Naive B cell (primary cell): ENCODE measurements at regions not wholly inside any gene's neighbourhood (a gene's known extent, or its start where the extent isn't known, plus 50 kb on each side); places are given as distances from the start of the nearest gene placed in this dataset.
"Not testable (repeated sequence)": the region's sequence is repeated elsewhere in the genome, so short reads cannot be mapped to it uniquely, and the experiment has no call there.

Source experiments
- ATAC-seq, 2 donors: fragments of 150-1000 bp; cut with Tn5 transposase; 2 replicates each; pipeline ENCODE4 v1.10.0; 2021; ENCODE audit warnings: low read depth in 2 of 2, mild to moderate bottlenecking in 2 of 2, moderate library complexity in 2 of 2
- DNase-seq: peaks from one replicate; pipeline ENCODE4 v3.0.0; 2022
- H3K27ac Mint-ChIP-seq, 6 donors: one replicate each; pipeline ENCODE4 v1.8.0; 2020 to 2022; ENCODE audit warnings: mild to moderate bottlenecking in 6 of 6, mixed read lengths in 6 of 6, moderate library complexity in 5 of 6, inconsistent platforms in 2 of 6
- H3K27me3 Mint-ChIP-seq, 3 donors: one replicate each; pipeline ENCODE4 v1.8.0; 2021 to 2022; ENCODE audit warnings: mixed read lengths in 3 of 3, mild to moderate bottlenecking in 1 of 3
- H3K36me3 Mint-ChIP-seq, 2 donors: one replicate each; pipeline ENCODE4 v1.8.0; 2020 to 2022; ENCODE audit warnings: mixed read lengths in 2 of 2, inconsistent platforms in 1 of 2, mild to moderate bottlenecking in 1 of 2
- H3K4me1 Mint-ChIP-seq, 3 donors: one replicate each; pipeline ENCODE4 v1.8.0; 2020 to 2022; ENCODE audit warnings: mixed read lengths in 3 of 3, inconsistent platforms in 1 of 3, mild to moderate bottlenecking in 1 of 3, moderate library complexity in 1 of 3
- H3K4me3 Mint-ChIP-seq, 8 donors: one replicate each; pipeline ENCODE4 v1.8.0; 2020 to 2022; ENCODE audit warnings: mild to moderate bottlenecking in 8 of 8, mixed read lengths in 8 of 8, moderate library complexity in 8 of 8, inconsistent platforms in 2 of 8
- H3K9me3 Mint-ChIP-seq, 7 donors: one replicate each; pipeline ENCODE4 v1.8.0; 2020 to 2022; ENCODE audit warnings: mixed read lengths in 7 of 7, mild to moderate bottlenecking in 5 of 7, inconsistent platforms in 2 of 7, moderate library complexity in 1 of 7

DNA sequence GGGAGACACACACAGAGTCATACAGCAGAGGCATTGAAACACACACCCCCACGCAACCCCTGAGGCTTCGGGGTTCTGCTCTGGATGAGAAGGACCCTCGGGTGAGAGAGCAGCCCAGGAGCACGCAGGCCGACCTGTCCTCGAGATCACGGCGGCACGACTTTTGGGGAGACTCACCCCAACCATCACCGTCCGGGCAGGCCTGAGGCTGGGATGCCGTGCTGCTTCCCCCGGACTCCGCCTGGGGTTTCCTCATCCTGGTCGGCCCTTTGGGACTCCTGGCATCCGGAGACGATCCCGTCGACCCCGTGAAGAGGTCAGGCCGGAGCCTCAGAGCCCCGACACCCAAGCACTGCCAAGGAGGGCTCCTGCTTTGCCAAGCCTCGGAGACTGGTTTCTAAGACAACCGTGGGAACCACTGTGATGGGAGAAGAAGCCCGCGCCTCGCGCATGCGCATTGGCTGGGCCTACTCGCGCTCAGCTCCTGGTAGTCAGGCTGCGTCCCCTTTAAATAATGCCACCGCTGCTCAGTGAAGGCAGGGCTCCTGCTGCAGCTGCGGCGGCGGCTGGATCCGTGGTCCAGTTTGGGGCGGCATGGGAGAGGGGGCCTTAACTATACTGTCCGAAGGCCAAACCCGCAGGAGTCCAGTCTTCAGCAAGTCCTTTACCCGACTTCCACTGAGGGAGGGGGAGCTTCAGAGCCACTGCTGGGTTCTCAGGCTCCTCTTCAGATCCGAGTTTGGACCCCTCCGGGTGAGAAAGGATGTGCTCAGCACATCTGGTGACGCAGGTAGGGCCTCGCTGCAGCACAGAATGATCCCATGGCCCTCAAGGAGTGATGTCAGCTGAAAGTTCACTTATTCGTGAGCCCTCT is 171.4 kb upstream of the ZNF337 start:
- Mint-ChIP-seq H3K27ac (no peak overlapping the region), H3K27me3 (peaks cover 37 to 72% (median 64%) of the 10 kb centered on the region in 3 donors), H3K36me3 (peaks cover 0 to 8% of the 10 kb centered on the region in 2 donors), H3K9me3 (peaks cover 0 to 8% (median 1%) of the 10 kb centered on the region in 7 donors), H3K4me3 (peak overlapping the region in 5 of 8 donors; percentile 1 to 86 (median 67)), H3K4me1 (peaks cover 13 to 39% (median 19%) of the 10 kb centered on the region in 3 donors)
- DNase-seq = peak; percentile 59
- ATAC-seq = peak in 1 of 2 donors; percentile 61

DNA sequence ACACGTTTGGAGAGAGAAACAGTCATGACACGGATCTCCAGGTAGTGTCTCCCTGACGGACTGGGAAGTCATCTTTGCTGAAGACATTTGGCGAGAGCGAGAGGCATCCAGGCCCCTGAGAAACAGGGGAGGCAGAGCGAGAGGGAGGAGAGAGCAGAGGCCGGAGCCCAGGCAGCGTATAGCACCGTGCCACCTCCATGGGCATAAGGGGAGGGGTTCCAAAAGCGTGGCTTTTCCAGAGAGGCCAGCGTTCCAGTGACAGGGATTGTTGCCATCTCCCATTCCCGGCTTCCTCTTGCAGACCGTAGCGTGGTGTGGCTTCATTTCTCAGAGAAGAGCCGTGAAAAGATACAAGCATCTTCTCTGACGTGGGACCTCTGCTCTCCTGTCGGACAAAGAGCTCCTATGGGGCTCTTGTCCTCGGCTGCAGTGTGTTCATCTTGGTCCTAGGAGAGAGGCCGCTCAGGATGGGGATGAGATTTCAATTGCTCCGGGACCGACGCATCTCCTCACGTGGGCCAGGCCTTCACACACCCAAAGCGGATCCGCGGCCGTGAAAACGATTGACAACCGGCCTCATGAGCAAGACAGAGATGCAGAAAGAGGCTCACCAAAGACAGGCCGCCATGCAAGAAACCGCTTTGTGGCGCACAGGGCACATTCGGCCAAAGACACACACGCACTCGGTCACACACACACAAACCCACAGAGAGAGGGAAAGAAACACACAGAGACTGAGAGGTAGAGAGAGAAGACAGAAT is 170.5 kb upstream of the ZNF337 start:
- not testable (repeated sequence) for ATAC-seq, H3K9me3 Mint-ChIP-seq, DNase-seq
- H3K27ac Mint-ChIP-seq = peak overlapping the region in 1 of 6 donors; percentile 16
- H3K36me3 Mint-ChIP-seq = peaks cover 0 to 15% of the 10 kb centered on the region in 2 donors
- peaks cover 21 to 47% (median 26%) of the 10 kb centered on the region in 3 donors for H3K4me1 Mint-ChIP-seq
- H3K27me3 Mint-ChIP-seq = peaks cover 40 to 76% (median 72%) of the 10 kb centered on the region in 3 donors
- H3K4me3 Mint-ChIP-seq = peak overlapping the region in 5 of 8 donors; percentile 1 to 86 (median 67)

DNA sequence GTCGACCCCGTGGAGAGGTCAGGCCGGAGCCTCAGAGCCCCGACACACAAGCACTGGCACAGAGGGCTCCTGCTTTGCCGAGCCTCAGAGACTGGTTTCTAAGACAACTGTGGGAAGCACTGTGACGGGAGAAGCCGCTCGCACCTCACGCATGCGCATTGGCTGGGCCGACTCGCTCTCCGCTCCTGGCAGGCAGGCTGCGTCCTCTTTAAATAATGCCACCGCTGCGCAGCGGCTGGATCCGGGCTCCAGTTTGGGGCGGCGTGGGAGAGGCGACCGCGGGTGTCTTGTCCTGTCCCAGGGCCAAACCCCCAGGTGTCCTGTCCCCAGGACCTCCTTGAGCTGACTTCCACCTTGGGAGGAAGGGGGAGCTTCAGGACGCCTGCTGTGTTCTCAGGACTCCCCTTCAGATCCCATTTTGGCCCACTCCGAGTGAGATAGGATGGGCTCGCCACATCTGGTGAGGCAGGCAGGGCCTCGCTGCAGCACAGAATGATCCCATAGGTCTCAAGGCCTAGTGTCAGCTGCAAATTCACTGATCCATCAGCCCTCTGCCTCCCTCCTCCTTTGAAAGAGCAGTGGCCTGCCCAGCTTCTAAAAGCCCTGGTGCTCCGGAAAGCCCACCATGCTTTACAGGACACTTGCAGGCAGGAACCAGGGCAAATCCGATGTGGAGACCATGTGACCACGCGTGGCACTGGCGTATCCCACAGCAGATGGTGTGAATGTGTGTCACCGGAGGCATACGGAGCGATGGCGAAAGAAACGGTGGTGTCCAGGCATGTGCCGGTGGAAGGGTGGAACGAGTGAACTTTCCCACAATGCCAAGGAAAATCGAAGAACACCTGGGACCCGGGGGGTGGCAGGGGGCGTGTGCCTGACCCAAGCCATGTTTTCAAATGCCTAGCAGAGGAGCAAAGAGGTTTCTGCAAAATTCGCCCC is 169.3 kb upstream of the ZNF337 start:
- Mint-ChIP-seq H3K36me3 (peaks cover 0 to 18% of the 10 kb centered on the region in 2 donors), H3K27me3 (peaks cover 44 to 88% (median 81%) of the 10 kb centered on the region in 3 donors), H3K9me3 (peaks cover 0 to 8% (median 1%) of the 10 kb centered on the region in 7 donors), H3K4me3 (peak overlapping the region in 7 of 8 donors; percentile 33 to 87 (median 54)), H3K4me1 (peaks cover 33 to 58% (median 33%) of the 10 kb centered on the region in 3 donors), H3K27ac (peak overlapping the region in 2 of 6 donors; percentile 5 to 21)
- DNase-seq = peak; percentile 50
- ATAC-seq = peak in 1 of 2 donors; percentile 39

DNA sequence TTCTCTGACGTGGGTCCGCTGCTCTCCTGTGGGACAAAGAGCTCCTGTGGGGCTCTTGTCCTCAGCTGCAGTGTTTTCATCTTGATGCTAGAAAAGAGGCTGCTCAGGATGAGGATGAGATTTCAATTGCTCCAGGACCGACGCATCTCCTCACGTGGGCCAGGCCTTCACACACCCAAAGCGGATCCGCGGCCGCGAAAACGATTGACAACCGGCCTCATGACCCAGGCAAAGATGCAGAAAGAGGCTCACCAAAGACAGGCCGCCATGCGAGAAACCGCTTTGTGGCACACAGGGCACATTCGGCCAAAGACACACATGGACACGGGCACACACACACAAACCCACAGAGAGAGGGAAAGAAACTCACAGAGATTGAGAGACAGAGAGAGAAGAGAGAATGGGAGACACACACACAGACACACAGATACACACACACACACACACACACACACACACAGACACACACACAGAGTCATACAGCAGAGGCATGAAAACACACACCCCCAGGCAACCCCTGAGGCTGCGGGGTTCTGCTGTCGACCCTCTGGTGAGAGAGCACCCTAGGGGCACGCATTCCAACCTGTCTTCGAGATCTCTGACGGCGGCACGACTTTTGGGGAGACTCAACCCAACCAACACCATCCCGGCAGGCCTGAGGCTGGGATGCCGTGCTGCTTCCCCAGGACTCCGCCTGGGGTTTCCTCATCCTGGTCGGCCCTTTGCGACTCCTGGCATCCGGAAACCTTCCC is 168.5 kb upstream of the ZNF337 start:
- DNase-seq, H3K9me3 Mint-ChIP-seq, ATAC-seq: not testable (repeated sequence)
- Mint-ChIP-seq H3K27me3 (peaks cover 48 to 95% (median 87%) of the 10 kb centered on the region in 3 donors), H3K27ac (peak overlapping the region in 2 of 6 donors; percentile 5 to 21), H3K4me3 (peak overlapping the region in 7 of 8 donors; percentile 33 to 87 (median 54)), H3K36me3 (peaks cover 0 to 23% of the 10 kb centered on the region in 2 donors), H3K4me1 (peaks cover 37 to 67% (median 42%) of the 10 kb centered on the region in 3 donors)

DNA sequence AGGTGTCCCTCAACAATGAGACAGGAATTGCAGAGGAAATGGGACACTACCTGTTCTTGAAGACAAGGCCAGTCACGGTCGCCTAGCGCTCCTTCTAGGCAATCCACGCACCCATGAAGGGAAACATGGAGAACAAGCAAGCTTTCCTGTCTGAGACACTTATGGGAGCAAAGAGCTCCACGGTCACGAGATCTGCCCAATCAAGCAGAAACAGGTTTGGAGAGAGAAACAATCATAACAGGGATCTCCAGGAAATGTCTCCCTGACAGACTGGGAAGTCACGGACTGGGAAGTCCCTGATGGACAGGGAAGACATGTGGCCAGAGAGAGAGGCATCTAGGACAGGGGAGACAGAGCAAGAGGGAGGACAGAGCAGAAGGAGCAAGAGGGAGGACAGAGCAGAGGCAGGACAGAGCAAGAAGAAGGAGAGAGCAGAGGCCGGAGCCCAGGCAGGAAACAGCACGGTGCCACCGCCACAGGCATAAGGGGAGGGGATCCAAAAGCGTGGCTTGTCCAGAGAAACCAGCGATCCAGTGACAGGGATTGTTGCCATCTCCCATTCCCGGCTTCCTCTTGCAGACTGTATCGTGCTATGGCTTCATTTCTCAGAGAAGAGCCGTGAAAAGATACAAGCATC is 167.8 kb upstream of the ZNF337 start:
- H3K4me3 Mint-ChIP-seq = peak overlapping the region in 7 of 8 donors; percentile 34 to 87 (median 62)
- H3K27ac Mint-ChIP-seq = peak overlapping the region in 1 of 6 donors; percentile 32
- H3K36me3 Mint-ChIP-seq = peaks cover 0 to 25% of the 10 kb centered on the region in 2 donors
- ATAC-seq (no peak), DNase-seq (no peak)
- peaks cover 38 to 73% (median 49%) of the 10 kb centered on the region in 3 donors for H3K4me1 Mint-ChIP-seq
- peaks cover 48 to 96% (median 85%) of the 10 kb centered on the region in 3 donors for H3K27me3 Mint-ChIP-seq
- H3K9me3 Mint-ChIP-seq = peaks cover 0 to 9% (median 1%) of the 10 kb centered on the region in 7 donors

DNA sequence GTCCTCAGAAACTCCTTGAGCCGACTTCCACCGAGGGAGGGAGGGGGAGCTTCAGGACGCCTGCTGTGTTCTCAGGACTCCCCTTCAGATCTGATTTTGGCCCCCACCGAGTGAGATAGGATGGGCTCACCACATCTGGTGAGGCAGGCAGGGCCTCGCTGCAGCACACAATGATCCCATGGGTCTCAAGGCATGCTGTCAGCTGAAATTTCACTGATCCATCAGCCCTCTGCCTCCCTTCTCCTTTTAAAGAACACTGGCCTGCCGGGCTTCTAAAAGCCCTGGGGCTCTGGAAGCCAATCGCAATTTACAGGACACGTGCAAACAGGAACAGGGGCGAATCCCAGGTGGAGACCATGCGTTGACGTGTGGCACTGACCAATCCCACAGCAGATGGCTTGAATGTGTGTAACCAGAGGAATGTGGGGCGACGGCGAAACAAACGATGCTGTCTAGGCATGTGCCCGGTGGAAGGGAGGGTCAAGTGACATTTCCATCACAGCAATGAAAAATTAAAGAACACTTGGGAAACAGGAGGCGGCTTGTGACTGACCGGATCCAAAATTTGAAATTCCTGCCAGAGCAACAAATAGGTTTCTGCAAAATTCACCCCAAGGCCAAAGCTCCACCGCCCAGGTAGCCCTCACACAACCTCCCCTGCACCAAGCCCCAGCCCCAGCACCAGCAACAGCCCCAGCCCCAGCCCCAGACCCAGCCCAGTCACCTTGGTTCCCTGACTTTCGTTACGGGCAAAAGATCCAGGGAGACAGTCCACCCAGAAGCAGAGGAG is 167.1 kb upstream of the ZNF337 start:
- peaks cover 0 to 13% (median 1%) of the 10 kb centered on the region in 7 donors for H3K9me3 Mint-ChIP-seq
- no peak overlapping the region for H3K27ac Mint-ChIP-seq
- ATAC-seq (no peak), DNase-seq (no peak)
- H3K36me3 Mint-ChIP-seq = peaks cover 0 to 32% of the 10 kb centered on the region in 2 donors
- peaks cover 54 to 96% (median 85%) of the 10 kb centered on the region in 3 donors for H3K27me3 Mint-ChIP-seq
- peak overlapping the region in 7 of 8 donors; percentile 63 to 89 (median 78) for H3K4me3 Mint-ChIP-seq
- peaks cover 44 to 78% (median 54%) of the 10 kb centered on the region in 3 donors for H3K4me1 Mint-ChIP-seq

DNA sequence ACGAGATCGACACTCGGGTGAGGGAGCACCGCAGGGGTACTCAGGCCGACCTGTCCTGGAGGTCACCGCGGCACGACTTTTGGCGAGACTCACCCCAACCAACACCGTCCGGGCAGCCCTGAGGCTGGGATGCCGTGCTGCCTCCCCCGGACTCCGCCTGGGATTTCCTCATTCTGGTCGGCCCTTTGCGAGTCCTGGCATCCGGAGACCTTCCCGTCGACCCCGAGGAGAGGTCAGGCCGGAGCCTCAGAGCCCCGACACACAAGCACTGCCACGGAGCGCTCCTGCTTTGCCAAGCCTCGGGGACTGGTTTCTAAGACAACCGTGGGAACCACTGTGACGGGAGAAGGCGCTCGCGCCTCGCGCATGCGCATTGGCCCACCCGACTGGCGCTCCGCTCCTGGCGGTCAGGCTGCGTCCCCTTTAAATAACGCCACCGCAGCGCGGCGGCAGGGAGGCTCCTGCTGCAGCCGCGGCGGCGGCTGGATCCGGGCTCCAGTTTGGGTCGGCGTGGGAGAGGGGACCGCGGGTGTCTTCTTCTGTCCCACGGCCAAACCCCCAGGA is 166.4 kb upstream of the ZNF337 start:
- H3K27ac Mint-ChIP-seq = peak overlapping the region in 4 of 6 donors; percentile 3 to 79 (median 52)
- DNase-seq = peak; percentile 75
- H3K36me3 Mint-ChIP-seq = peaks cover 0 to 33% of the 10 kb centered on the region in 2 donors
- H3K4me1 Mint-ChIP-seq = peaks cover 47 to 79% (median 54%) of the 10 kb centered on the region in 3 donors
- H3K4me3 Mint-ChIP-seq = peak overlapping the region; percentile 24 to 89 (median 78)
- H3K9me3 Mint-ChIP-seq = peaks cover 0 to 13% (median 1%) of the 10 kb centered on the region in 7 donors
- peaks cover 58 to 98% (median 89%) of the 10 kb centered on the region in 3 donors for H3K27me3 Mint-ChIP-seq
- ATAC-seq = not testable (repeated sequence)

DNA sequence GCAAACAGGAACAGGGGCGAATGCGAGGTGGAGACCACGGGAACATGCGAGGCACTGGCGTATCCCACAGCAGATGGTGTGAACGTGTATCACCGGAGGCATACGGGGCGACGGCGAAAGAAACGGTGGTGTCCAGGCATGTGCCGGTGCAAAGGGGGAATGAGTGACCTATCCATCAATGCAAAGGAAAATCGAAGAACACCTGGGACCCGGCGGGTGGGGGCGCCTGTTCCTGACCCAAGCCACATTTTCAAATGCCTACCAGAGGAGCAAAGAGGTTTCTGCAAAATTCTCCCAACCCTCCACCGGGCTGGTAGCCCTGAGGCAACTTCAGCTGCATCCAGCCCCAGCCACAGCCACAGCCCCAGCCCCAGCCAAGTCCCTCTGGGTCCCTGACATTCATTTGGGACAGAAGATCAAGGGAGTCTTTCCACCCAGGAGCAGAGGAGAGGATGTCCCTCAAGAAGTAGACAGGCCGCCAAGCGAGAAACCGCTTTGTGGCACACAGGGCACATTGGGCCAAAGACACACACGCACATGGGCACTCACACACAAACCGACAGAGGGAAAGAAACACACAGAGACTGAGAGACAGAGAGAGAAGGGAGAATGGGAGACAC is 164.0 kb upstream of the ZNF337 start:
- Mint-ChIP-seq H3K9me3 (peaks cover 0 to 16% (median 1%) of the 10 kb centered on the region in 7 donors), H3K36me3 (peaks cover 0 to 41% of the 10 kb centered on the region in 2 donors), H3K4me3 (peak overlapping the region in 7 of 8 donors; percentile 0 to 89 (median 78)), H3K27ac (peak overlapping the region in 1 of 6 donors; percentile 74), H3K4me1 (peaks cover 48 to 79% (median 57%) of the 10 kb centered on the region in 3 donors), H3K27me3 (peaks cover 55 to 100% (median 89%) of the 10 kb centered on the region in 3 donors)
- ATAC-seq (no peak), DNase-seq (no peak)

DNA sequence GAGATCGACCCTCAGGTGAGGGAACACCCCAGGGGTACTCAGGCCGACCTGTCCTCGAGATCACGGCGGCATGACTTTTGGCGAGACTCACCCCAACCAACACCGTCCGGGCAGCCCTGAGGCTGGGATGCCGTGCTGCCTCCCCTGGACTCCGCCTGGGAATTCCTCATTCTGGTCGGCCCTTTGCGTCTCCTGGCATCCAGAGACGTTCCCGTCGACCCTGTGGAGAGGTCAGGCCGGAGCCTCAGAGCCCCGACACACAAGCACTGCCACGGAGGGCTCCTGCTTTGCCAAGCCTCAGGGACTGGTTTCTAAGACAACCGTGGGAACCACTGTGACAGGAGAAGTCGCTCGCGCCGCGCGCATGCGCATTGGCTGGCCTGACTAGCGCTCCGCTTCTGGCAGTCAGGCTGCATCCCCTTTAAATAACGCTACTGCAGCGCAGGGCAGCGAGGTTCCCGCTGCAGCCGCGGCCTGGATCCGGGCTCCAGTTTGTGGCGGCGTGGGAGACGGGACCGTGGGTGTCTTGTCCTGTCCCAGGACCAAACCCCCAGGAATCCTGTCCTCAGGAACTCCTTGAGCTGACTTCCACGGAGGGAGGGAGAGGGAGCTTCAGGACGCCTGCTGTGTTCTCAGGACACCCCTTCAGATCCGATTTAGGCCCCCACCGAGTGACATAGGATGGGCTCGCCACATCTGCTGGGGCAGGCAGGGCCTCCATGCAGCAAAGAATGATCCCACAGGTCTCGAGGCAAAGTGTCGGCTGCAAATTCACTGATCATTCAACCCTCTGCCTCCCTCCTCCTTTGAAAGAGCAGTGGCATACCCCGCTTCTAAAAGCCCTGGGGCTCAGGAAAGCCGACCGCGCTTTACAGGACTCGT is 163.2 kb upstream of the ZNF337 start:
- ATAC-seq (peak; percentile 32 to 47), DNase-seq (peak; percentile 75)
- peaks cover 41 to 71% (median 49%) of the 10 kb centered on the region in 3 donors for H3K4me1 Mint-ChIP-seq
- peaks cover 55 to 100% (median 86%) of the 10 kb centered on the region in 3 donors for H3K27me3 Mint-ChIP-seq
- H3K36me3 Mint-ChIP-seq = peaks cover 0 to 41% of the 10 kb centered on the region in 2 donors
- peak overlapping the region in 2 of 6 donors; percentile 38 to 89 for H3K27ac Mint-ChIP-seq
- peak overlapping the region in 7 of 8 donors; percentile 13 to 89 (median 77) for H3K4me3 Mint-ChIP-seq
- peaks cover 0 to 16% (median 2%) of the 10 kb centered on the region in 7 donors for H3K9me3 Mint-ChIP-seq
